Smooth muscle cell (in vitro differentiated cells): ENCODE measurements at regions not wholly inside any gene's neighbourhood (a gene's known extent, or its start where the extent isn't known, plus 50 kb on each side); places are given as distances from the start of the nearest gene placed in this dataset.

Source experiments
- DNase-seq: peaks from one replicate; lab custom pipeline; 2025; ENCODE audit not compliant: unreplicated experiment; lab: John Stamatoyannopoulos, UW
- H2AFZ ChIP-seq: fragments of 200-600 bp; sonication (generic); 2 replicates; pipeline ENCODE4 v1.6.0; 2016; ENCODE audit warnings: antibody characterized with exemption, low read depth, mild to moderate bottlenecking
- H3F3A ChIP-seq: fragments of 200-600 bp; sonication (generic); 2 replicates; pipeline ENCODE4 v1.6.0; 2017; ENCODE audit warnings: antibody characterized with exemption, low read depth
- H3K27ac ChIP-seq: fragments of 200-600 bp; sonication (generic); 2 replicates; pipeline ENCODE4 v1.5.1; 2016; ENCODE audit warnings: low read depth, mild to moderate bottlenecking
- H3K27me3 ChIP-seq: fragments of 200-600 bp; sonication (generic); 2 replicates; pipeline ENCODE4 v1.6.1; 2016; ENCODE audit warnings: low read depth, mild to moderate bottlenecking
- H3K36me3 ChIP-seq: fragments of 200-600 bp; sonication (generic); 2 replicates; pipeline ENCODE4 v1.5.1; 2016; ENCODE audit warnings: low read depth
- H3K4me1 ChIP-seq: fragments of 200-600 bp; sonication (generic); 2 replicates; pipeline ENCODE4 v1.5.1; 2016; ENCODE audit warnings: low read depth
- H3K4me2 ChIP-seq: fragments of 200-600 bp; sonication (generic); 2 replicates; pipeline ENCODE4 v1.6.0; 2016; ENCODE audit warnings: mild to moderate bottlenecking
- H3K4me3 ChIP-seq: fragments of 200-600 bp; sonication (generic); 2 replicates; pipeline ENCODE4 v1.5.1; 2016; ENCODE audit warnings: mild to moderate bottlenecking
- H3K79me2 ChIP-seq: fragments of 200-600 bp; sonication (generic); 2 replicates; pipeline ENCODE4 v1.6.0; 2016; ENCODE audit warnings: low read depth, mild to moderate bottlenecking
- H3K9ac ChIP-seq: fragments of 200-600 bp; sonication (generic); 2 replicates; pipeline ENCODE4 v1.6.0; 2016; ENCODE audit warnings: low read depth
- H3K9me3 ChIP-seq: fragments of 200-600 bp; sonication (generic); replicated peaks from 2 replicates; pipeline ENCODE4 v1.5.1; 2016; ENCODE audit warnings: low read depth
- H4K20me1 ChIP-seq: fragments of 200-600 bp; sonication (generic); 2 replicates; pipeline ENCODE4 v1.6.0; 2016; ENCODE audit warnings: low read depth
- WGBS: methylation state at CpG from one replicate; pipeline ENCODE4 v1.1.7; 2016; ENCODE audit warnings: low lambda C conversion rate; 5-methylcytosine and 5-hydroxymethylcytosine counted together
- TF ChIP-seq, protein P1 (sequence below): fragments of 200-600 bp; sonication (generic); IDR thresholded peaks from 2 replicates; pipeline ENCODE4 v1.5.1; 2017; ENCODE audit warnings: borderline replicate concordance, mild to moderate bottlenecking, antibody characterized with exemption; ENCODE audit not compliant: insufficient read depth, poor library complexity, severe bottlenecking

DNA sequence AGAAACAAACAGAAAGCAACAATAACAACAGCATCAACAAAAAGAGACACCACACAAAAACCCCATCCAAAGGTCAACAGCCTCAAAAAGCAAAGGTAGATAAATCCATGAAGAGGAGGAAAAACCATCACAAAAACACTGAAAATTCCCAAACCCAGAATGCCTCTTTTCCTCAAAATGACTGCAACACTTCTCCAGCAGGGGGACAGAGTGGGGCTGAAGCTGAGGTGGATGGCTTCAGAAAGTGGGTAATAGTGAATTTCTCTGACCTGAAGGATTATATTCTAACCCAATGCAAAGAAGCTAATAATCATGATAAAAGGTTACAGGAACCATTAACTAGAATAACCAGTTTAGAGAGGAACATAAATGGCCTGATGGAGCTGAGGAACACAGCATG is 888.2 kb downstream of the RAB28 start:
- no peak overlapping the region for H3K9ac ChIP-seq
- no peaks in the 10 kb centered on the region for H3K79me2 ChIP-seq
- H3K4me1 ChIP-seq: no peaks in the 10 kb centered on the region
- no peak overlapping the region for H3K4me2 ChIP-seq
- no peak overlapping the region for H3K4me3 ChIP-seq
- no peak overlapping the region for H3K27ac ChIP-seq
- H3K27me3 ChIP-seq: no peaks in the 10 kb centered on the region
- no peaks in the 10 kb centered on the region for H4K20me1 ChIP-seq
- no peak overlapping the region for H2AFZ ChIP-seq
- TF ChIP-seq, protein P1, sequence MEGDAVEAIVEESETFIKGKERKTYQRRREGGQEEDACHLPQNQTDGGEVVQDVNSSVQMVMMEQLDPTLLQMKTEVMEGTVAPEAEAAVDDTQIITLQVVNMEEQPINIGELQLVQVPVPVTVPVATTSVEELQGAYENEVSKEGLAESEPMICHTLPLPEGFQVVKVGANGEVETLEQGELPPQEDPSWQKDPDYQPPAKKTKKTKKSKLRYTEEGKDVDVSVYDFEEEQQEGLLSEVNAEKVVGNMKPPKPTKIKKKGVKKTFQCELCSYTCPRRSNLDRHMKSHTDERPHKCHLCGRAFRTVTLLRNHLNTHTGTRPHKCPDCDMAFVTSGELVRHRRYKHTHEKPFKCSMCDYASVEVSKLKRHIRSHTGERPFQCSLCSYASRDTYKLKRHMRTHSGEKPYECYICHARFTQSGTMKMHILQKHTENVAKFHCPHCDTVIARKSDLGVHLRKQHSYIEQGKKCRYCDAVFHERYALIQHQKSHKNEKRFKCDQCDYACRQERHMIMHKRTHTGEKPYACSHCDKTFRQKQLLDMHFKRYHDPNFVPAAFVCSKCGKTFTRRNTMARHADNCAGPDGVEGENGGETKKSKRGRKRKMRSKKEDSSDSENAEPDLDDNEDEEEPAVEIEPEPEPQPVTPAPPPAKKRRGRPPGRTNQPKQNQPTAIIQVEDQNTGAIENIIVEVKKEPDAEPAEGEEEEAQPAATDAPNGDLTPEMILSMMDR: peak; percentile 12
- H3K36me3 ChIP-seq: no peaks in the 10 kb centered on the region
- no peaks in the 10 kb centered on the region for H3F3A ChIP-seq
- H3K9me3 ChIP-seq: peaks cover 5% of the 10 kb centered on the region
- no peak for DNase-seq

DNA sequence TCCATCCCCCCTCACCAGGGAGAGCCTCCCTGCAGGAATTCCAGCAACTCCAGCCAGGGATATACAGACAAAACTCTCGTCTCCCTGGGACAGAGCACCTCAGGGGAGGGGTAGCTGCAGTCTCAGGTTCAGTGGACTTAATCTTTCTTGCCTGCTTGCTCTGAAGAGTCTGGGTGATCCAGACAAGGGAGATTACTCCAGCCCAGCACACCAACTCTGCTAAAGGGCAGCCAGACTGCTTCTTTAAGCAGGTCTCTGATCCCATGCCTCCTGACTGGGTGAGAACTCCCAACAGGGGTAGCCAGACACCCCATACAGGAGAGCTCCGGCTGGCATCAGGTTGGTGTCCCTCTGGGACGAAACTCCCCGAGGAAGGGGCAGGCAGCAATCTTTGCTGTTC is 888.7 kb downstream of the RAB28 start:
- Histone ChIP-seq H3F3A (no peaks in the 10 kb centered on the region), H4K20me1 (no peaks in the 10 kb centered on the region), H3K4me3 (no peak overlapping the region), H3K9me3 (peaks cover 4% of the 10 kb centered on the region), H3K9ac (no peak overlapping the region), H3K4me1 (no peaks in the 10 kb centered on the region), H3K4me2 (no peak overlapping the region), H3K79me2 (no peaks in the 10 kb centered on the region), H2AFZ (no peak overlapping the region), H3K27me3 (no peaks in the 10 kb centered on the region), H3K27ac (no peak overlapping the region), H3K36me3 (no peaks in the 10 kb centered on the region)
- TF ChIP-seq, protein P1: no peak
- no peak for DNase-seq
- WGBS: 81% methylated on average over 4 of the region's 4 CpGs

DNA sequence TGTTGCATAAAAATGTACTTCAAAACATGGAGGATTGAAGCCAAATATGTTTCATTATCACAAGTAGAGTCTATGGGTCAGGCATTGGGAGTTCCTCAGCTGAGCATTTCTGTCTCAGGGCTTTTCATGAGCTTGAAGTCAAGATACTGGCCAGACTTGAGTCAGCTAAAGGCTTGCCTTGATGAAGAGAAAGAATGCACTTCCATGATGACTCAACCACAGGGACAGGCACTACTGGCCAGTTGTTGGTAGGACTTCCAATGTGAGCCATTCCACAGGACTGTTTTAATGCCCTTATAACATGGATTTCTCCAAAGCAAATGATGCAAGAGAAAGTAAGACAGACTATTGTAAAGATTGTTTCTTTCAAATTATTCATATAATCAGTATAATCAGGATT is 895.6 kb downstream of the RAB28 start:
- no peaks in the 10 kb centered on the region for H3K4me1 ChIP-seq
- no peaks in the 10 kb centered on the region for H3K36me3 ChIP-seq

More for the DNA sequence above, 895.6 kb downstream of the RAB28 start:
- H3K9ac ChIP-seq: no peak overlapping the region
- H3F3A ChIP-seq: no peaks in the 10 kb centered on the region
- H4K20me1 ChIP-seq: no peaks in the 10 kb centered on the region
- H3K27me3 ChIP-seq: no peaks in the 10 kb centered on the region
- TF ChIP-seq, protein P1: no peak
- H2AFZ ChIP-seq: no peak overlapping the region
- no peak overlapping the region for H3K4me2 ChIP-seq
- H3K9me3 ChIP-seq: no peaks in the 10 kb centered on the region
- no peak for DNase-seq
- no peaks in the 10 kb centered on the region for H3K79me2 ChIP-seq
- H3K4me3 ChIP-seq: no peak overlapping the region
- no peak overlapping the region for H3K27ac ChIP-seq
